H1 (cell line): ENCODE measurements at regions not wholly inside any gene's neighbourhood (a gene's known extent, or its start where the extent isn't known, plus 50 kb on each side); places are given as distances from the start of the nearest gene placed in this dataset.
"Not testable (repeated sequence)": the region's sequence is repeated elsewhere in the genome, so short reads cannot be mapped to it uniquely, and the experiment has no call there.

Source experiments
- CTCF ChIA-PET: fragments of 300-600 bp; sonication (Branson Sonifier 250); formaldehyde crosslinking; loops from one replicate; lab custom pipeline; 2021; ENCODE audit not compliant: partially characterized antibody; lab: Charles Lee
- POLR2A ChIA-PET: fragments of 300-600 bp; sonication (Branson Sonifier 250); formaldehyde crosslinking; loops from one replicate; lab custom pipeline; 2021; ENCODE audit warnings: inconsistent platforms; ENCODE audit not compliant: partially characterized antibody; lab: Charles Lee
- DNase-seq, 2 experiments: peaks; one replicate each; pipeline versions ENCODE4 v3.0.0 to v3.0.0-alpha.2; 2010 to 2022; ENCODE audit warnings: low spot score in 2 of 2, low read depth in 1 of 2, mixed read lengths in 1 of 2
- FAIRE-seq: peaks from 2 replicates; lab custom pipeline; 2011; peaks lifted over from hg19 to GRCh38; lab: Jason Lieb, UNC
- H2AFZ ChIP-seq: 2 replicates; pipeline ENCODE4 v1.8.1; 2012; ENCODE audit warnings: low read length, inconsistent platforms
- H2AK5ac ChIP-seq: 2 replicates; pipeline ENCODE4 v1.6.1; 2013; ENCODE audit warnings: low read depth, low read length
- H2BK120ac ChIP-seq: replicated peaks from 2 replicates; pipeline ENCODE3; 2013; ENCODE audit warnings: low read depth, low read length, inconsistent platforms
- H2BK12ac ChIP-seq: 2 replicates; pipeline ENCODE4 v1.6.1; 2013; ENCODE audit warnings: low read depth, low read length
- H2BK15ac ChIP-seq: 2 replicates; pipeline ENCODE4 v1.6.1; 2013; ENCODE audit warnings: low read length
- H2BK20ac ChIP-seq: 2 replicates; pipeline ENCODE4 v1.6.1; 2013; ENCODE audit warnings: low read length
- H2BK5ac ChIP-seq: 2 replicates; pipeline ENCODE4 v1.6.1; 2013; ENCODE audit warnings: low read depth, low read length
- H3K14ac ChIP-seq: 2 replicates; pipeline ENCODE4 v1.6.1; 2013; ENCODE audit warnings: inconsistent platforms; ENCODE audit not compliant: insufficient read length
- H3K18ac ChIP-seq: 2 replicates; pipeline ENCODE4 v1.6.1; 2013; ENCODE audit warnings: low read length; ENCODE audit errors: extremely low read depth
- H3K23ac ChIP-seq: 2 replicates; pipeline ENCODE4 v1.6.1; 2013; ENCODE audit warnings: inconsistent platforms; ENCODE audit not compliant: insufficient read length
- H3K23me2 ChIP-seq: 2 replicates; pipeline ENCODE4 v1.6.1; 2013; ENCODE audit warnings: low read depth, low read length
- H3K27ac ChIP-seq: 2 replicates; pipeline ENCODE4 v1.6.1; 2011; ENCODE audit warnings: low read depth, low read length, inconsistent platforms
- H3K27me3 ChIP-seq, 4 experiments: replicated peaks in 1 of 4; 1 replicate in 1 of 4; 2 replicates in 3 of 4; pipeline versions ENCODE4 v1.6.1 to v1.8.1; 2011 to 2013; ENCODE audit warnings: low read length in 3 of 4, mild to moderate bottlenecking in 3 of 4, inconsistent platforms in 2 of 4, mixed read lengths in 2 of 4, moderate library complexity in 1 of 4; ENCODE audit not compliant: control insufficient read depth in 3 of 4, insufficient read depth in 3 of 4; ENCODE audit errors: extremely low read depth in 1 of 4
- H3K36me3 ChIP-seq, 4 experiments: 2 replicates each; pipeline versions ENCODE4 v1.6.1 to v1.8.1; 2011 to 2013; ENCODE audit warnings: mild to moderate bottlenecking in 4 of 4, low read length in 3 of 4, moderate library complexity in 2 of 4, control low read depth in 1 of 4, inconsistent platforms in 1 of 4; ENCODE audit not compliant: insufficient read depth in 4 of 4, control insufficient read depth in 2 of 4
- H3K4ac ChIP-seq: replicated peaks from 2 replicates; pipeline ENCODE3; 2013; ENCODE audit warnings: low read length, low read depth, mixed read lengths, inconsistent platforms; ENCODE audit not compliant: insufficient read length
- H3K4me1 ChIP-seq, 4 experiments: replicated peaks in 1 of 4; 1 replicate in 1 of 4; 2 replicates in 3 of 4; pipeline versions ENCODE4 v1.6.1 to v1.8.1; 2011 to 2013; ENCODE audit warnings: low read length in 3 of 4, inconsistent platforms in 2 of 4, mixed read lengths in 1 of 4; ENCODE audit not compliant: insufficient read depth in 4 of 4, control insufficient read depth in 3 of 4
- H3K4me2 ChIP-seq, 2 experiments: 2 replicates each; pipeline versions ENCODE4 v1.6.1 to v1.8.1; 2011 to 2013; ENCODE audit warnings: low read depth in 2 of 2, low read length in 2 of 2, control low read depth in 1 of 2, inconsistent platforms in 1 of 2, mild to moderate bottlenecking in 1 of 2; ENCODE audit not compliant: insufficient read depth in 1 of 2
- H3K4me3 ChIP-seq, 4 experiments: fragments of 200-600, 300-600 bp in 1 of 4; sonication (generic), shearing (Covaris generic), sonication (Bioruptor Twin) in 1 of 4; 2 replicates each; pipeline versions ENCODE4 v1.5.1 to v1.8.1; 2011 to 2016; ENCODE audit warnings: low read length in 4 of 4, low read depth in 3 of 4, control low read depth in 2 of 4, inconsistent platforms in 2 of 4, mild to moderate bottlenecking in 2 of 4, mixed read lengths in 1 of 4, moderate library complexity in 1 of 4; ENCODE audit not compliant: insufficient read depth in 2 of 4; ENCODE audit errors: extremely low read depth in 1 of 4
- H3K56ac ChIP-seq: replicated peaks from 2 replicates; pipeline ENCODE3; 2013; ENCODE audit warnings: low read depth, mild to moderate bottlenecking, mixed read lengths, low read length, inconsistent platforms; ENCODE audit not compliant: insufficient read length
- H3K79me1 ChIP-seq: 2 replicates; pipeline ENCODE4 v1.6.1; 2013; ENCODE audit warnings: low read depth, low read length, control low read depth
- H3K79me2 ChIP-seq, 2 experiments: 2 replicates each; pipeline versions ENCODE4 v1.6.1 to v1.8.1; 2012 to 2013; ENCODE audit warnings: low read length in 2 of 2, mild to moderate bottlenecking in 2 of 2, inconsistent platforms in 1 of 2; ENCODE audit not compliant: insufficient read depth in 2 of 2, control insufficient read depth in 1 of 2
- H3K9ac ChIP-seq, 4 experiments: replicated peaks in 1 of 4; 1 replicate in 1 of 4; 2 replicates in 3 of 4; pipeline versions ENCODE4 v1.6.1 to v1.8.1; 2011 to 2013; ENCODE audit warnings: low read depth in 3 of 4, low read length in 3 of 4, control low read depth in 2 of 4, mild to moderate bottlenecking in 2 of 4, moderate library complexity in 2 of 4, inconsistent platforms in 1 of 4; ENCODE audit errors: extremely low read depth in 1 of 4
- H3K9me3 ChIP-seq, 2 experiments: 2 replicates each; pipeline versions ENCODE4 v1.6.1 to v1.8.1; 2012 to 2013; ENCODE audit warnings: mild to moderate bottlenecking in 2 of 2, moderate library complexity in 2 of 2, control low read depth in 1 of 2, inconsistent platforms in 1 of 2, low read depth in 1 of 2, low read length in 1 of 2, mixed read lengths in 1 of 2; ENCODE audit not compliant: insufficient read depth in 2 of 2
- H4K20me1 ChIP-seq, 2 experiments: replicated peaks in 1 of 2; 2 replicates each; pipeline versions ENCODE3 to v1.8.1; 2011 to 2013; ENCODE audit warnings: inconsistent platforms in 2 of 2, low read length in 2 of 2, mild to moderate bottlenecking in 1 of 2; ENCODE audit not compliant: insufficient read depth in 2 of 2, control insufficient read depth in 1 of 2
- H4K5ac ChIP-seq: 2 replicates; pipeline ENCODE4 v1.6.1; 2013; ENCODE audit warnings: low read length, low read depth, mixed read lengths, inconsistent platforms; ENCODE audit not compliant: insufficient read length
- H4K8ac ChIP-seq: 2 replicates; pipeline ENCODE4 v1.8.0; 2013; ENCODE audit warnings: mild to moderate bottlenecking, moderate library complexity, low read length, inconsistent platforms; ENCODE audit not compliant: insufficient read depth; ENCODE audit errors: extremely low read depth
- H4K91ac ChIP-seq: replicated peaks from 2 replicates; pipeline ENCODE3; 2013; ENCODE audit warnings: low read length, mixed read lengths, inconsistent platforms; ENCODE audit not compliant: insufficient read length
- CBX5 ChIP-seq: fragments of 300-800, 300-1000 bp; sonication (generic); IDR thresholded peaks from 2 replicates; pipeline ENCODE4 v1.7.1; 2016; ENCODE audit warnings: antibody characterized with exemption, low read length, low read depth
- SIX5 ChIP-seq: IDR thresholded peaks from 2 replicates; pipeline ENCODE4 v1.6.1; 2011; ENCODE audit warnings: mild to moderate bottlenecking, low read depth, low read length
- TEAD4 ChIP-seq: IDR thresholded peaks from 2 replicates; pipeline ENCODE4 v1.6.1; 2012; ENCODE audit warnings: low read depth, low read length, inconsistent platforms, mixed read lengths
- WGBS, 2 experiments: shearing (Covaris generic) in 1 of 2; methylation state at CpG; one replicate each; pipeline versions ENCODE4 v1.1.6 to v1.1.7; 2013 to 2015; ENCODE audit warnings: low lambda C conversion rate in 2 of 2, mixed read lengths in 2 of 2, inconsistent platforms in 1 of 2, low coverage in 1 of 2, missing lambda C conversion rate in 1 of 2; ENCODE audit not compliant: insufficient replicate concordance in 2 of 2, insufficient coverage in 1 of 2, insufficient read length in 1 of 2; ENCODE audit errors: extremely low coverage in 1 of 2, missing lambda C conversion rate in 1 of 2; 5-methylcytosine and 5-hydroxymethylcytosine counted together

- TF ChIP-seq TEAD4 (no peak), SIX5 (no peak), CBX5 (no peak)
These were observed 173.0 kb downstream of the SOD2 start (continued) for GRCh38 chr6:159520002-159520401.

GRCh38 chr6:159515811-159516210 is 177.2 kb downstream of the SOD2 start:
- H2BK5ac ChIP-seq, H2AFZ ChIP-seq, DNase-seq, H3K56ac ChIP-seq, H3K36me3 ChIP-seq, H2BK120ac ChIP-seq, H3K27me3 ChIP-seq, H4K8ac ChIP-seq, H3K27ac ChIP-seq, H3K4me3 ChIP-seq, H3K9ac ChIP-seq, H3K14ac ChIP-seq, H3K23me2 ChIP-seq, H2BK15ac ChIP-seq, H3K79me1 ChIP-seq, H3K23ac ChIP-seq, H3K4me2 ChIP-seq, H4K5ac ChIP-seq, H4K91ac ChIP-seq, H3K4me1 ChIP-seq, H4K20me1 ChIP-seq, H3K18ac ChIP-seq, POLR2A ChIA-PET, H2AK5ac ChIP-seq, FAIRE-seq, H2BK12ac ChIP-seq, H2BK20ac ChIP-seq, H3K79me2 ChIP-seq, H3K4ac ChIP-seq: not testable (repeated sequence)
- WGBS, 2 experiments: 84% methylated on average over 3 of the region's 3 CpGs; no CpG with 5 or more reads in 1 of the 2 experiments
- peaks cover 50 to 61% of the 10 kb centered on the region in 2 experiments for H3K9me3 ChIP-seq
- CTCF ChIA-PET: interaction anchor here (0.6 kb wide), 1 partner anchor 296 kb away, joined by 3 read pairs; no protein-coding TSS in a partner anchor
